GM18858 (cell line): ENCODE measurements at regions not wholly inside any gene's neighbourhood (a gene's known extent, or its start where the extent isn't known, plus 50 kb on each side); places are given as distances from the start of the nearest gene placed in this dataset.

Source experiments
- ATAC-seq: cut with Tn5 transposase; IDR thresholded peaks from one replicate; pipeline ENCODE4 v1.9.1; 2021; ENCODE audit not compliant: unreplicated experiment

GRCh38 chr13:53463106-53463505, 434.5 kb downstream of the OLFM4 start:
- ATAC-seq: no peak

GRCh38 chr13:53466576-53466975, 438.0 kb downstream of the OLFM4 start:
- no peak for ATAC-seq

GRCh38 chr13:53473397-53473796, 444.8 kb downstream of the OLFM4 start:
- ATAC-seq: no peak

- ATAC-seq: no peak
Observed at GRCh38 chr13:53474878-53475277, 446.3 kb downstream of the OLFM4 start.

- no peak for ATAC-seq
Observed at GRCh38 chr13:53490752-53491151, 462.1 kb downstream of the OLFM4 start.

- ATAC-seq: no peak
Observed at GRCh38 chr13:53494406-53494805, 465.8 kb downstream of the OLFM4 start.

- no peak for ATAC-seq
Observed at GRCh38 chr13:53499576-53500133, 471.0 kb downstream of the OLFM4 start.

- ATAC-seq: peak; percentile 92
Observed at GRCh38 chr13:53501387-53501786, 472.8 kb downstream of the OLFM4 start.

- ATAC-seq: no peak
Observed at GRCh38 chr13:53507741-53508140, 479.1 kb downstream of the OLFM4 start.

- no peak for ATAC-seq
Observed at GRCh38 chr13:53512635-53513034, 484.0 kb downstream of the OLFM4 start.

GRCh38 chr13:53513226-53513625, 484.6 kb downstream of the OLFM4 start:
- ATAC-seq: no peak

GRCh38 chr13:53520132-53520531, 491.5 kb downstream of the OLFM4 start:
- no peak for ATAC-seq

- no peak for ATAC-seq
Observed at GRCh38 chr13:53522034-53522433, 493.4 kb downstream of the OLFM4 start.

GRCh38 chr13:53537586-53537985, 509.0 kb downstream of the OLFM4 start:
- ATAC-seq: no peak

- no peak for ATAC-seq
Observed at GRCh38 chr13:53545340-53545941, 516.8 kb downstream of the OLFM4 start.

- no peak for ATAC-seq
Observed at GRCh38 chr13:53560556-53560955, 531.9 kb downstream of the OLFM4 start.

- no peak for ATAC-seq
Observed at GRCh38 chr13:53562419-53562818, 533.8 kb downstream of the OLFM4 start.

- no peak for ATAC-seq
Observed at GRCh38 chr13:53568491-53568890, 539.9 kb downstream of the OLFM4 start.

- ATAC-seq: no peak
Observed at GRCh38 chr13:53569453-53569852, 540.8 kb downstream of the OLFM4 start.

GRCh38 chr13:53601113-53601512, 572.5 kb downstream of the OLFM4 start:
- ATAC-seq: no peak

GRCh38 chr13:53605326-53605725, 576.7 kb downstream of the OLFM4 start:
- ATAC-seq: no peak

GRCh38 chr13:53612200-53612599, 583.6 kb downstream of the OLFM4 start:
- no peak for ATAC-seq

GRCh38 chr13:53622456-53622855, 593.8 kb downstream of the OLFM4 start:
- ATAC-seq: no peak
